ENCODE measurements at regions not wholly inside any gene's neighbourhood (a gene's known extent, or its start where the extent isn't known, plus 50 kb on each side); places are given as distances from the start of the nearest gene placed in this dataset.
"Not testable (repeated sequence)": the region's sequence is repeated elsewhere in the genome, so short reads cannot be mapped to it uniquely, and the experiment has no call there.

DNA sequence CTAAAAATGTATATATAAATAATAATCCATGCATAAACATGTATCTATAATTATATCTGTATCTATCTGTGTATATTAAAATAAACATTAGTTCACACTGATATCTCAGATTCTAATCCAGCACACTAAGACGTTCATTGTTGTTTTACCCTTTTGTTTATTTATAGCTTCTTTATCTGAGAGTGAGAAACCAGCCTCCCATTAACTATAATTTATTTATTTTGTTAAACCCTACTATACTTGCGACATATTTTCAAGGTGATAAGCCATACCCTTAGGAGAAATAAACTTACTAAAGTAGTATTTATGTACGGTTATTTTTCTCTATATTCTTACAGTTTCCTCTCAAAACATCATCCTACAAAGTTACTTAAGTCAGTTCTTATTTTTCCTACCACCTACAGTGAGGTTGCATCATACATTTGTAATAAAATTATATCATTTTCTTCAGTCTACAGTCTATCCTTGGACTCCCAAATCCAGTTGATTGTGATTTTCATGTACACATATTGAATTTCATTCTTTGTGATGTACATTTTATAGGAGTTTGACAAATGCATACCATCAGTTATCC is 726.4 kb upstream of the FAM174A start:
- H3K36me3 Mint-ChIP-seq (ENCODE audit: low read depth) = no peaks in the 10 kb centered on the region
- intact Hi-C loops (cut with micrococcal nuclease) = no loop called here
- no peaks in the 10 kb centered on the region for H3K9me3 Mint-ChIP-seq
- H3K27me3 Mint-ChIP-seq = no peaks in the 10 kb centered on the region
- no peaks in the 10 kb centered on the region for H3K4me1 Mint-ChIP-seq
- H3K4me3 Mint-ChIP-seq = no peak overlapping the region
- H3K27ac Mint-ChIP-seq = no peak overlapping the region
- no peak for DNase-seq

DNA sequence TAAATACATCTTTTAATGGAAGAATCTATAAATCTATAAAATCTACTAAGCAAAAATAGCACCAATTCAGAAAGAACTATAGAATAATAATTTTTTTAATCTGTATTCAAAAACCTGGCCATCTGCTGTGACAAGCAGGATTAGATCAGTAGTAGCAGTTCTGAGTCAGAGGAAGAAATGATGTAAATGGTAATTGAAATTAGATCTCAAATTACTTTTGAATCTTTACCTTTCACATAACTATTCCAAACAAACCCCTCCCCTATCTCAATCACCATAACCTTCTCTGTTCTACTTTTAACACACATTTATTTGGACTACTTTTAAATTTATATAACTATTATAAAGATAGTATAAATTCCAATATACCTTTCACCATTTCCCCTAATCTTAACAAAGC is 727.8 kb upstream of the FAM174A start:
- H3K27ac Mint-ChIP-seq = no peak overlapping the region
- H3K27me3 Mint-ChIP-seq = no peaks in the 10 kb centered on the region
- intact Hi-C loops (cut with micrococcal nuclease) = no loop called here
- no peaks in the 10 kb centered on the region for H3K9me3 Mint-ChIP-seq
- H3K4me3 Mint-ChIP-seq = no peak overlapping the region
- H3K36me3 Mint-ChIP-seq (ENCODE audit: low read depth) = no peaks in the 10 kb centered on the region
- no peaks in the 10 kb centered on the region for H3K4me1 Mint-ChIP-seq
- no peak for DNase-seq

DNA sequence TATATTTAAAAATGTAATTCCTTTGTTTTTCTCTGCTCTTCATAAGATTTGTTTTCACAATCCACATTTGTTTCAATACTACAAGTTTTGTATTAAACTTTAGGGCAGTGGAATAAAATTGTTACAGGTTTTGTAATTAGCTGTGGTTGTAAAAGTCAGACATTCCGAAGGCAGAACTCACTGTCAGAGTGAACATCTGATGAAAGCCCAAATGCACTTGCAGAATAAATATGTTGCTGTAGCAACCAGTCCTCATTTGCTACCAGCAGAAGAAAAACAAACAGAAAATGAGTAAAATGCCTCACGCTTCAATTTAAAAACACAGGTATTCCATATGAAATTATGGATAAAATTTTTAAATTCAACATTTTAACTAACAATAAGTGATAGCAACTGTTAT is 740.1 kb upstream of the FAM174A start:
- Mint-ChIP-seq H3K4me1 (no peaks in the 10 kb centered on the region), H3K9me3 (no peaks in the 10 kb centered on the region), H3K27me3 (no peaks in the 10 kb centered on the region), H3K4me3 (no peak overlapping the region), H3K27ac (no peak overlapping the region), H3K36me3 (ENCODE audit: low read depth) (no peaks in the 10 kb centered on the region)
- intact Hi-C loops (cut with micrococcal nuclease) = no loop called here
- DNase-seq = no peak

DNA sequence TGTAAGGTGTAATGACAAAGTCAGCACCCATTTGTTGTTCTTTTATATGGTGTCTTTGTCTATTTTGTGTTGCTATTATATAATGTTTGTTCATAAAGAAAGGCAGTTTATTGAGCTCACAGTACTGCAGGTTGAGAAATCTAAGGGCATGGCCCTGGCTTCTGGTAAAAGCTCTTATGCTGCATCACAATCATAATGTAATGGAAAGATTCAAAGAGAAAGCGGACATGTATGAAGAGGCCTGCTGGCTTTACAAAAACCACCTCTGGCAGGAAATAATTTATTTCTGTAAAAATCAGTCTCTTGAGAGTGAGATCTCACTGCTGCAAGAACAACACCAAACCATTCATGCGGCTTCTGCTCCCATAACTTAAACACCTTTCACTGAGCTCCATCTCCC is 746.7 kb upstream of the FAM174A start:
- Mint-ChIP-seq H3K4me1 (no peaks in the 10 kb centered on the region), H3K9me3 (no peaks in the 10 kb centered on the region), H3K36me3 (ENCODE audit: low read depth) (no peaks in the 10 kb centered on the region), H3K4me3 (no peak overlapping the region), H3K27me3 (no peaks in the 10 kb centered on the region), H3K27ac (no peak overlapping the region)
- intact Hi-C loops (cut with micrococcal nuclease) = no loop called here
- no peak for DNase-seq

DNA sequence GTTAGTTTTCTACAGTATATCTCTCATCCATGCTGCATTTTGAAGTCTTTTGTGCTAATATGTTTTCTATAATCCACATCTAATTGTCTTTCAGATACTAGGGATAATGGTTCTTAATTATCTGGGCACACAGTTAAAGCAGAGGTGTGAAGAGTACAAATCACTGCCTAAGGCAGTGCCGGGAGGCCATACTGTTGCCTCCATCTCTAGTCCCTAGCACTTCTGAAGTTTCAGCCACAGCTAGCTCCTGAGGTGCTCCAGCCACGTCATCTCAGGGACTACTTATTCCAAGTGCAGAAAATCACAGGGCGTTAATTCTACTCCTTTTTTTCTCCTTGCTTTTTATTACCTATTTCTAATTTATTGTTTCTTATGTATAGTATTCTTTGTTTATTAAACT is 760.0 kb upstream of the FAM174A start:
- Mint-ChIP-seq H3K4me3 (no peak overlapping the region), H3K9me3 (no peaks in the 10 kb centered on the region), H3K27me3 (no peaks in the 10 kb centered on the region), H3K27ac (no peak overlapping the region), H3K36me3 (ENCODE audit: low read depth) (no peaks in the 10 kb centered on the region), H3K4me1 (no peaks in the 10 kb centered on the region)
- intact Hi-C loops (cut with micrococcal nuclease) = no loop called here
- DNase-seq = no peak

DNA sequence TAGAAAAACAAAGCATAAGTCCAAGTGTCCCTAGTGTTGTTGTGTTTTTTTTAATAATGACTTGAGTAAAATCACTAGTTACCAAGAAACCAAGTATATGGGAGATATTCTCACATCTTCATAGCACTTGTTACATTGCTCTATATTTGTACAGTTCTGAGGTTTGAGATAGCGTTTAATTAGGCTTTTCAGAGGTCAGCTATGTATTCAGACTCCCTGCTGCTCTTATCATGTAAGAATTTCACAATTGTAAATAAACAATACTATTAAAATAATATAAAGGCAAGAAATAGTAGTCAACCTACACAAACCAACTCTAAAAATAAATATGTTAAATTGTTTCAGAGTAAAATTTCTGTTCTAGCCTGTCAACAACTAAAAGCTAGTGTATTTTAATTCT is 761.9 kb upstream of the FAM174A start:
- Mint-ChIP-seq H3K4me1 (no peaks in the 10 kb centered on the region), H3K27me3 (no peaks in the 10 kb centered on the region), H3K9me3 (no peaks in the 10 kb centered on the region), H3K4me3 (no peak overlapping the region), H3K36me3 (ENCODE audit: low read depth) (no peaks in the 10 kb centered on the region), H3K27ac (no peak overlapping the region)
- DNase-seq = no peak
- intact Hi-C loops (cut with micrococcal nuclease) = no loop called here

DNA sequence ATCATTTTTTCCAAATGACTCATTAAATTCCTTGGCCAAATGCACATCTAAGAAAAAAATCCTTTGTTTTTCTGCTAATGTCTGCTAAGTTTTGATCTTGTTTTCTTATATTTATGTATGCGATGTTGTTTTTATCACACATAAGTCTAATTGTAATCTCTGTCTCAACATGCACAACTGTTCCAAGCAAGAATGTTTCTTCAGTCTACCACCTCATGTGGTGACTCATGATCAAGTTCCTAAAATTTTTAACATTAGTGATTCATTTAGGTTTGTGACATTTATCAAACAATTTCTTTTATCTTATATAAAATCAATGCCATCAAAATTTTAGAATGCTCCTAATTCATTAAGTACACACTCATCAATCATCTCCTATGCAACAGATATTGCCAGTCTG is 763.9 kb upstream of the FAM174A start:
- no peak overlapping the region for H3K27ac Mint-ChIP-seq
- no peaks in the 10 kb centered on the region for H3K27me3 Mint-ChIP-seq
- no peaks in the 10 kb centered on the region for H3K4me1 Mint-ChIP-seq
- H3K36me3 Mint-ChIP-seq (ENCODE audit: low read depth) = no peaks in the 10 kb centered on the region
- intact Hi-C loops (cut with micrococcal nuclease) = no loop called here
- DNase-seq = no peak
- no peak overlapping the region for H3K4me3 Mint-ChIP-seq
- H3K9me3 Mint-ChIP-seq = no peaks in the 10 kb centered on the region

DNA sequence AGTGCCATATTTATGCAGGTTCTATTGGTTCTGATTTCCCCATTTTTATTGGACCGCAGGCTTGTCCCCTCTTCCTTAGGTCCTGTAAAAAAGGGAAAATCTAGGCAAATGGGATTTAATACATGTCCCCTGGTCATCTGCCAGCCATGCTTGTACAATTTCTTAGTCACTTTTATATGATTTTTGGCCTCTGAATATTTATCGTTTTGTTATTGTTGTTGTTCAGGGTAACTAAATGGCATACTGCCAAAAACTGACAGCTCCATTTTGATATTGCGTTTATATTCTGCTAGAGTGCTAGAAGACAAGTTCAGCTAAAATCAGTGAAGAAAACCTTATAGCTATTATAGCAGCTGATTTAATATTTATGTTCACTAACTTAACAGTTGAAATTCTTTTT is 770.2 kb upstream of the FAM174A start:
- Mint-ChIP-seq H3K9me3 (no peaks in the 10 kb centered on the region), H3K4me1 (no peaks in the 10 kb centered on the region), H3K4me3 (no peak overlapping the region), H3K27ac (no peak overlapping the region), H3K36me3 (ENCODE audit: low read depth) (no peaks in the 10 kb centered on the region), H3K27me3 (no peaks in the 10 kb centered on the region)
- DNase-seq = no peak
- intact Hi-C loops (cut with micrococcal nuclease) = no loop called here

DNA sequence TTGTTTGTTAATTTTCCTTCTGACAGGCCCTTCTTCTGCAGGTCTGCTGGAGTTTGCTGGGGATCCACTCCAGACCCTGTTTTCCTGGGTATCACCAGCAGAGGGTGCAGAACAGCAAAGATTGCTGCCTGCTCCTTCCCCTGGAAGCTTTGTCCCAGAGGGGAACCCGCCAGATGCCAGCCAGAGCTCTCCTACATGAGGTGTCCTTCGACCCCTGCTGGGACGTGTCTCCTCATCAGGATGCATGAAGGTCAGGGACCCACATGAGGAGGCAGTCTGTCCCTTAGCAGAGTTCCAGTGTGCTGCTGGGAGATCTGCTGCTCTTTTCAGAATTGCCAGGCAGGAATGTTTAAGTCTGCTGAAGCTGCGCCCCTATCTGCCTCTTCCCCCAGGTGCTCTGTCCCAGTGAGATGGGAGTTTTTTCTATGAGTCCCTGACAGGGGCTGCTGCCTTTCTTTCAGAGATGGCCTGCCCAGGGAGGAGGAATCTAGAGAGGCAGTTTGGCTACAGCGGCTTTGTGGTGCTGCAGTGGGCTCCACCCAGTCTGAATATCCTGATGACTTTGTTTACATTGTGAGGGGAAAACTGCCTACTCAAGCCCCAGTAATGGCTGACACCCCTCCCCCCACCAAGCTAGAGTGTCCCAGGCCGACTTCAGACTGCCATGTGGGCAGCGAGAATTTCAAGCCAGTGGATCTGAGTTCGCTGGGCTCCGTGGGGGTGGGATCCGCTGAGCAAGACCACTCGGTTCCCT is 772.0 kb upstream of the FAM174A start:
- intact Hi-C loops (cut with micrococcal nuclease) = no loop called here
- Mint-ChIP-seq H3K4me3 (no peak overlapping the region), H3K27ac (no peak overlapping the region), H3K9me3 (no peaks in the 10 kb centered on the region), H3K36me3 (ENCODE audit: low read depth) (no peaks in the 10 kb centered on the region), H3K27me3 (no peaks in the 10 kb centered on the region), H3K4me1 (no peaks in the 10 kb centered on the region)
- no peak for DNase-seq

DNA sequence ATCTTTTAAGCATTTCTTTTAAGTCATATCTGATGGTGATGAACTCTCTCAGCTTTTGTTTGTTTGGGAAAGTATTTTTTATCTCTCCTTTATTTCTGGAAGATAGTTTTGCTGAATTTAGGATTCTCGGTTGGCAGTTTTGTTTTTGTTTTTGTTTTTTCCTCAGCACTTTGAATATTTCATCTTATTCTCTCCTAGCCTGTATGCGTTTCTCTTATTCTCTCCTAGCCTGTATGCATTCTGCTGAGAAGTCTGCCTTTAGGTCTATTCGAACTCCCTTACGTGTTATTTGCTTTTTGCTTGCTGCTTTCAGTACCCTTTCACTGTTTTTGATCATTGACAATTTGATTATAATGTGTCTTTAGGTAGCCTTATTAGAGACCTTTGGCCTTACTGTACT is 787.8 kb upstream of the FAM174A start:
- H3K4me3 Mint-ChIP-seq = no peak overlapping the region
- peaks cover 3% of the 10 kb centered on the region for H3K9me3 Mint-ChIP-seq
- no peak for DNase-seq
- no peaks in the 10 kb centered on the region for H3K4me1 Mint-ChIP-seq
- no peaks in the 10 kb centered on the region for H3K27me3 Mint-ChIP-seq
- no peaks in the 10 kb centered on the region for H3K36me3 Mint-ChIP-seq (ENCODE audit: low read depth)
- intact Hi-C loops (cut with micrococcal nuclease) = no loop called here
- H3K27ac Mint-ChIP-seq = no peak overlapping the region

DNA sequence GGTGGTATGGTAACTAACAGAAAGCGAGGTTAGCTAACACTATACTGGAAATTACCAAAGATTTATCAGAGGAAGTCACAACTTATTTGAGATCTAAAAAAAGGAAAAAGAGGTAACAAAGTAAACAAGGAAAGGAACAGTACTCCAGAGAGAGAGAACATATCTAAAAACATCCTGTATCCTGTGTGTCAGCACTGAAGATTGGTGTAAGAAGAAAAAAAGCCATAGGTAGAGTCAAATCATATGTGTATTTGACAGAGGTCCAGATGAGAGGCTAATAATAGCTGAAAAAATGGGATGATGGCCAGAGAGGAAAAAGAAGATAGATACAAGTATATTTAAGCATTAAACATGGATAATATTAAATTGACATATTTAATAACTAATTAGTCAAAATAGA is 802.0 kb upstream of the FAM174A start:
- intact Hi-C loops (cut with micrococcal nuclease); H3K4me3 Mint-ChIP-seq; H3K27ac Mint-ChIP-seq; H3K36me3 Mint-ChIP-seq (ENCODE audit: low read depth); H3K9me3 Mint-ChIP-seq; H3K27me3 Mint-ChIP-seq; DNase-seq; H3K4me1 Mint-ChIP-seq: not testable (repeated sequence)

DNA sequence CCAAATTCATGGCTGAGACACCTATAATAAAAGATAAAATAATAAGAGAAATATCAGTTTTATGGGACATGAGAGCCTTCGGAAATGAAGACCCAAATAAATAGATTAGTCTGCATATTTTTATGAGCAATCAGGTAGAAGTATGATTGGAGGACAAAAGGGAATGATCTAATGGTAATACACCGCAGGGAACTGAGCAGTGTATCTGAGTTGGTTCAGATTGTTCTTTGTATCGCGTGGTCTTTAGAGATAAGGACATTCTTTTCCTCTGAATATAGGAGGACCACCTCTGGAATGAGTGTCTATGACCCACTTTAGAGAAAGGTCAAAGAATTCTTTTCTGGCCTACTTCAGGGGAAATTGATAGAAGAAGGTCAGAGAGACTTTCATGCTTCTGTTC is 801.8 kb upstream of the CHD1 start:
- H3K36me3 Mint-ChIP-seq (ENCODE audit: low read depth); H3K4me1 Mint-ChIP-seq; intact Hi-C loops (cut with micrococcal nuclease); H3K27ac Mint-ChIP-seq; H3K4me3 Mint-ChIP-seq; H3K9me3 Mint-ChIP-seq; H3K27me3 Mint-ChIP-seq; DNase-seq: not testable (repeated sequence)

DNA sequence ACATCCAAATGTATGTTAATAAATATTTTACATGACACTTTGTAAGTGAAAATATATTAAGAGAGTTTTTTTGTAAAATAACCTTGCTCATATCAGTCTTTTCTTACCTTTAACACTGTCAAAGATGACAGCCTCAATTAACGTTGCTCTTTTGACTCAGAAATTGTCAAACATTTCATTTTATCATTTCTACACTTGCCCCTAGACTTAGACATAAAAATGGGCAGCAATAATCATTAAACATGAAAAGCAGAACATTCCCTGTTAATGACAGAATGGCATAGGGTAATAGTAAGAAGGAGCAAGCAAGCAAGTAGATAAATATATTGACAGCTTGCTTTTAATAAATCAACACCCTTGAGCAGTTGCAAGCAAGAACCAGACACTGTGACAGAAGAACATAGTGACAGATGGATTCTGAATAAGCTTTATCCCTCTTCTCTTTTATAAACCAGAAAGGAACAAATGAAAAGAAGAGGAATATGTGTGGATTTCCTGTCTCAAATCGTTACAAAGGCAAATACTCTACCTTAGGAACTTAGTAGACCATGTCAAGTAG is 796.0 kb upstream of the CHD1 start:
- no peaks in the 10 kb centered on the region for H3K27me3 Mint-ChIP-seq
- no peaks in the 10 kb centered on the region for H3K36me3 Mint-ChIP-seq (ENCODE audit: low read depth)
- DNase-seq = no peak
- intact Hi-C loops (cut with micrococcal nuclease) = no loop called here
- H3K27ac Mint-ChIP-seq = no peak overlapping the region
- no peaks in the 10 kb centered on the region for H3K4me1 Mint-ChIP-seq
- no peaks in the 10 kb centered on the region for H3K9me3 Mint-ChIP-seq
- H3K4me3 Mint-ChIP-seq = no peak overlapping the region

DNA sequence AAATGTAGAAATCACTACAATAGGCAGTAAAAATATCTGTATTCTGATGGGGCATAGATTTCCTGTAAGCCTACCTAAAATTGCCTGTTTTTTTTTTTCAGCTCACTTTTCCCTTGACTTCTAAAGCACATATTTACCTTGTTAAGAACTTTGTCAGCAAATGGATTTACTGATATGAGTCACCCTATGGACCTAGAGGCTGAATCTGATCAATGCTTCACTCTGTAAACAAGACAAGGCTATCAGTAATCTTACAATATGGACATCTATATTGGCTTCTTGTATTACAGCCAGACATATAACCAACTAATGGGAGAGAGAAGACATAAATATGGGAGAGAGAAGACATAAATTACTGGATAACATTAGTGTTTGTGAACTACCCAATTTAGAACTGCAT is 792.7 kb upstream of the CHD1 start:
- no peaks in the 10 kb centered on the region for H3K9me3 Mint-ChIP-seq

DNA sequence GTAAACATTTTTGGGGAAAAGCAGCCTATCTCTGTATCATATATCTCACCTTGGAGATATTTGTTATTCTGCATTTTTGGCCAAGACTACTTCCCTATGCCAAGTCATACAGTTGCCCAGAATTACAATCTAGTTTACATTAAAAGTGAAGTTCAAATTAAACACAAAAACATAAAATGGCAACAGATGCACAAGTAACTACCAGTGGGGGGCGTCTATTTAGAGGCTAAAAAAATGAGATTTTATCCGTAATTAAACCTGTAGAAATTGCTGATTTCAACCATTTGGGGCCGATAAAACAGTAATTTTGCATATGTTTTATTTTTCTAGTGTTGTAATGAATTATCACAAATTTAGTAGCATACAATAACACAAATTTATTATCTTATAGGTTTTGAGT is 787.1 kb upstream of the CHD1 start:
- no peak overlapping the region for H3K4me3 Mint-ChIP-seq
- no peaks in the 10 kb centered on the region for H3K4me1 Mint-ChIP-seq
- H3K9me3 Mint-ChIP-seq = no peaks in the 10 kb centered on the region
- H3K36me3 Mint-ChIP-seq (ENCODE audit: low read depth) = no peaks in the 10 kb centered on the region
- no peak overlapping the region for H3K27ac Mint-ChIP-seq
- no peak for DNase-seq
- intact Hi-C loops (cut with micrococcal nuclease) = no loop called here
- no peaks in the 10 kb centered on the region for H3K27me3 Mint-ChIP-seq

More for the DNA sequence above, 792.7 kb upstream of the CHD1 start:
- no peaks in the 10 kb centered on the region for H3K4me1 Mint-ChIP-seq
- intact Hi-C loops (cut with micrococcal nuclease) = no loop called here
- H3K27ac Mint-ChIP-seq = no peak overlapping the region
- H3K36me3 Mint-ChIP-seq (ENCODE audit: low read depth) = no peaks in the 10 kb centered on the region
- no peak overlapping the region for H3K4me3 Mint-ChIP-seq
- DNase-seq = no peak
- no peaks in the 10 kb centered on the region for H3K27me3 Mint-ChIP-seq

Measured in activated CD4-positive, alpha-beta T cell treated with anti-CD3 and anti-CD28 coated beads, Interleukin-2, amount 10 ng/mL, durations not matched to agents 24 days and 14 days (primary cell).